Testis (tissue), 2 donors: ENCODE measurements at regions not wholly inside any gene's neighbourhood (a gene's known extent, or its start where the extent isn't known, plus 50 kb on each side); places are given as distances from the start of the nearest gene placed in this dataset.

ENCODE experiments used
- POLR2A ChIP-seq: fragments of 450-650 bp; IDR thresholded peaks from one replicate; pipeline ENCODE4 v1.6.1; 2017; ENCODE audit warnings: antibody characterized with exemption, mild to moderate bottlenecking, moderate library complexity
- TF ChIP-seq, protein P1 (sequence below), 3 experiments: fragments of 450-650 bp in 2 of 3; fragments of 200-600 bp in 1 of 3; sonication (generic) in 1 of 3; IDR thresholded peaks; one replicate each; pipeline ENCODE4 v1.5.1; 2016 to 2019; ENCODE audit warnings: antibody characterized with exemption in 3 of 3, mild to moderate bottlenecking in 2 of 3, moderate library complexity in 1 of 3

GRCh38 chr18:11388755-11389680, 220.4 kb upstream of the SLC35G4 start:
- TF ChIP-seq, protein P1, sequence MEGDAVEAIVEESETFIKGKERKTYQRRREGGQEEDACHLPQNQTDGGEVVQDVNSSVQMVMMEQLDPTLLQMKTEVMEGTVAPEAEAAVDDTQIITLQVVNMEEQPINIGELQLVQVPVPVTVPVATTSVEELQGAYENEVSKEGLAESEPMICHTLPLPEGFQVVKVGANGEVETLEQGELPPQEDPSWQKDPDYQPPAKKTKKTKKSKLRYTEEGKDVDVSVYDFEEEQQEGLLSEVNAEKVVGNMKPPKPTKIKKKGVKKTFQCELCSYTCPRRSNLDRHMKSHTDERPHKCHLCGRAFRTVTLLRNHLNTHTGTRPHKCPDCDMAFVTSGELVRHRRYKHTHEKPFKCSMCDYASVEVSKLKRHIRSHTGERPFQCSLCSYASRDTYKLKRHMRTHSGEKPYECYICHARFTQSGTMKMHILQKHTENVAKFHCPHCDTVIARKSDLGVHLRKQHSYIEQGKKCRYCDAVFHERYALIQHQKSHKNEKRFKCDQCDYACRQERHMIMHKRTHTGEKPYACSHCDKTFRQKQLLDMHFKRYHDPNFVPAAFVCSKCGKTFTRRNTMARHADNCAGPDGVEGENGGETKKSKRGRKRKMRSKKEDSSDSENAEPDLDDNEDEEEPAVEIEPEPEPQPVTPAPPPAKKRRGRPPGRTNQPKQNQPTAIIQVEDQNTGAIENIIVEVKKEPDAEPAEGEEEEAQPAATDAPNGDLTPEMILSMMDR (IDR thresholded peaks at IDR 0.05) = no peak
- no peak for TF ChIP-seq POLR2A
